PC-3 (cell line): ENCODE measurements at regions not wholly inside any gene's neighbourhood (a gene's known extent, or its start where the extent isn't known, plus 50 kb on each side); places are given as distances from the start of the nearest gene placed in this dataset.

ENCODE experiments used
- ATAC-seq: fragments of 200-7000 bp; cut with Tn5 transposase; 2 replicates; pipeline ENCODE4 v1.9.1; 2020; ENCODE audit warnings: mild to moderate bottlenecking, moderate library complexity
- BruUV-seq: library from RNA; stranded (reverse); fragments of 400-500 nt; replicated peaks from 2 replicates; lab custom pipeline; 2021; lab: Mats Ljungman, UMichigan
- CTCF ChIA-PET: fragments of 300-600 bp; sonication (Branson Sonifier 250); formaldehyde crosslinking; loops from one replicate; lab custom pipeline; 2022; ENCODE audit warnings: antibody characterized with exemption; lab: Charles Lee
- POLR2A ChIA-PET: fragments of 300-600 bp; sonication (Branson Sonifier 250); formaldehyde crosslinking; loops from one replicate; lab custom pipeline; 2022; ENCODE audit warnings: antibody characterized with exemption; ENCODE audit not compliant: unreplicated experiment; lab: Charles Lee
- DNase-seq: peaks from one replicate; pipeline ENCODE4 v3.0.0-alpha.2; 2015
- H2AFZ ChIP-seq: fragments of 300-600 bp; sonication (generic); 2 replicates; pipeline ENCODE4 v1.6.0; 2016; ENCODE audit warnings: antibody characterized with exemption, low read length
- H3F3A ChIP-seq: fragments of 300-600 bp; sonication (generic); one replicate; pipeline ENCODE4 v1.6.0; 2017; ENCODE audit warnings: antibody characterized with exemption, low read length, control low read depth, mild to moderate bottlenecking; ENCODE audit not compliant: unreplicated experiment
- H3K27ac ChIP-seq: fragments of 300-600 bp; sonication (generic); 2 replicates; pipeline ENCODE4 v1.5.1; 2016; ENCODE audit warnings: mild to moderate bottlenecking, low read length
- H3K27me3 ChIP-seq: fragments of 300-600 bp; sonication (generic); 2 replicates; pipeline ENCODE4 v1.6.1; 2016; ENCODE audit warnings: low read length, mixed read lengths
- H3K36me3 ChIP-seq: fragments of 300-600 bp; sonication (generic); 2 replicates; pipeline ENCODE4 v1.6.1; 2016; ENCODE audit warnings: low read depth, mixed run types, low read length, mixed read lengths
- H3K4me1 ChIP-seq: fragments of 300-600 bp; sonication (generic); 2 replicates; pipeline ENCODE4 v1.5.1; 2016; ENCODE audit warnings: low read length; ENCODE audit not compliant: insufficient read depth
- H3K4me2 ChIP-seq: fragments of 300-600 bp; sonication (generic); 2 replicates; pipeline ENCODE4 v1.6.0; 2016; ENCODE audit warnings: low read length
- H3K4me3 ChIP-seq: fragments of 300-600 bp; sonication (generic); 2 replicates; pipeline ENCODE4 v1.5.1; 2016; ENCODE audit warnings: mild to moderate bottlenecking, low read length, mixed read lengths
- H3K79me2 ChIP-seq: fragments of 300-600 bp; sonication (generic); 2 replicates; pipeline ENCODE4 v1.6.1; 2017; ENCODE audit warnings: low read length, mixed read lengths
- H3K9ac ChIP-seq: fragments of 300-600 bp; sonication (generic); 2 replicates; pipeline ENCODE4 v1.6.0; 2016; ENCODE audit warnings: mild to moderate bottlenecking, low read length
- H3K9me2 ChIP-seq: fragments of 300-600 bp; sonication (generic); replicated peaks from 2 replicates; pipeline ENCODE4 v1.6.1; 2016; ENCODE audit warnings: mixed run types, low read length, mixed read lengths
- H3K9me3 ChIP-seq: fragments of 300-600 bp; sonication (generic); 2 replicates; pipeline ENCODE4 v1.6.1; 2016; ENCODE audit warnings: low read length, mixed read lengths
- H4K20me1 ChIP-seq: fragments of 300-600 bp; sonication (generic); 2 replicates; pipeline ENCODE4 v1.6.1; 2016; ENCODE audit warnings: low read length, mixed read lengths
- CTCF ChIP-seq: fragments of 300-600 bp; sonication (generic); conservative IDR thresholded peaks from 2 replicates; pipeline ENCODE4 v1.5.1; 2017; ENCODE audit warnings: antibody characterized with exemption, low read depth, mild to moderate bottlenecking, low read length
- EZH2 ChIP-seq: fragments of 300-600 bp; sonication (generic); IDR thresholded peaks from one replicate; pipeline ENCODE4 v1.6.1; 2017; ENCODE audit warnings: antibody characterized with exemption, mild to moderate bottlenecking, low read length; ENCODE audit not compliant: unreplicated experiment
- EZH2phosphoT487 ChIP-seq: fragments of 300-600 bp; sonication (generic); IDR thresholded peaks from 2 replicates; pipeline ENCODE4 v1.6.1; 2018; ENCODE audit warnings: mild to moderate bottlenecking, antibody characterized with exemption, low read length, borderline replicate concordance
- intact Hi-C: fragments of 100-400 bp; cut with micrococcal nuclease; formaldehyde crosslinking; loops from 2 replicates; pipeline ENCODE4 v1.9.0; 2023

- Histone ChIP-seq H3K9me3 (no peaks in the 10 kb centered on the region), H3K27ac (no peak overlapping the region), H4K20me1 (no peaks in the 10 kb centered on the region), H3K36me3 (no peaks in the 10 kb centered on the region), H3K9me2 (no peaks in the 10 kb centered on the region), H3K79me2 (no peaks in the 10 kb centered on the region), H2AFZ (no peak overlapping the region), H3K9ac (no peak overlapping the region), H3F3A (no peaks in the 10 kb centered on the region), H3K4me2 (no peak overlapping the region), H3K27me3 (no peaks in the 10 kb centered on the region), H3K4me1 (peaks cover 21% of the 10 kb centered on the region), H3K4me3 (no peak overlapping the region)
- intact Hi-C loops, result no loop called here
- BruUV-seq, result no TSS peak
- CTCF ChIA-PET, result no interaction called here
- DNase-seq (no peak), ATAC-seq (no peak)
- POLR2A ChIA-PET, result no interaction called here
- TF ChIP-seq EZH2phosphoT487, result no peak
- no peak for TF ChIP-seq CTCF
- TF ChIP-seq EZH2, result no peak
Measured at GRCh38 chr21:35207322-35207721, 158.2 kb upstream of the RUNX1 start.

GRCh38 chr21:35206141-35207125, 157.3 kb upstream of the RUNX1 start:
- H3K36me3 ChIP-seq, result no peaks in the 10 kb centered on the region
- no peaks in the 10 kb centered on the region for H3K27me3 ChIP-seq
- H3K79me2 ChIP-seq, result no peaks in the 10 kb centered on the region
- no peak overlapping the region for H3K9ac ChIP-seq
- intact Hi-C loops, result no loop called here
- no peak for TF ChIP-seq EZH2
- no peak for TF ChIP-seq CTCF
- no peak for TF ChIP-seq EZH2phosphoT487
- H3K9me3 ChIP-seq, result no peaks in the 10 kb centered on the region
- H3K27ac ChIP-seq, result no peak overlapping the region
- H3K4me2 ChIP-seq, result no peak overlapping the region
- no TSS peak for BruUV-seq
- H3K9me2 ChIP-seq, result no peaks in the 10 kb centered on the region
- H3K4me3 ChIP-seq, result no peak overlapping the region
- no peak overlapping the region for H2AFZ ChIP-seq
- DNase-seq, result no peak
- no peaks in the 10 kb centered on the region for H4K20me1 ChIP-seq
- ChIA-PET POLR2A (no interaction called here), CTCF (no interaction called here)
- H3K4me1 ChIP-seq, result peaks cover 28% of the 10 kb centered on the region
- H3F3A ChIP-seq, result no peaks in the 10 kb centered on the region
- no peak for ATAC-seq
